Jurkat, Clone E6-1 (cell line): ENCODE measurements at regions not wholly inside any gene's neighbourhood (a gene's known extent, or its start where the extent isn't known, plus 50 kb on each side); places are given as distances from the start of the nearest gene placed in this dataset.

ENCODE experiments used
- DNase-seq: peaks from one replicate; pipeline ENCODE4 v3.0.0-alpha.2; 2011; ENCODE audit warnings: low read depth, low spot score
- H3K4me3 ChIP-seq: 2 replicates; pipeline ENCODE4 v1.5.1; 2011; ENCODE audit warnings: mild to moderate bottlenecking, low read length, control low read depth, moderate library complexity

DNA sequence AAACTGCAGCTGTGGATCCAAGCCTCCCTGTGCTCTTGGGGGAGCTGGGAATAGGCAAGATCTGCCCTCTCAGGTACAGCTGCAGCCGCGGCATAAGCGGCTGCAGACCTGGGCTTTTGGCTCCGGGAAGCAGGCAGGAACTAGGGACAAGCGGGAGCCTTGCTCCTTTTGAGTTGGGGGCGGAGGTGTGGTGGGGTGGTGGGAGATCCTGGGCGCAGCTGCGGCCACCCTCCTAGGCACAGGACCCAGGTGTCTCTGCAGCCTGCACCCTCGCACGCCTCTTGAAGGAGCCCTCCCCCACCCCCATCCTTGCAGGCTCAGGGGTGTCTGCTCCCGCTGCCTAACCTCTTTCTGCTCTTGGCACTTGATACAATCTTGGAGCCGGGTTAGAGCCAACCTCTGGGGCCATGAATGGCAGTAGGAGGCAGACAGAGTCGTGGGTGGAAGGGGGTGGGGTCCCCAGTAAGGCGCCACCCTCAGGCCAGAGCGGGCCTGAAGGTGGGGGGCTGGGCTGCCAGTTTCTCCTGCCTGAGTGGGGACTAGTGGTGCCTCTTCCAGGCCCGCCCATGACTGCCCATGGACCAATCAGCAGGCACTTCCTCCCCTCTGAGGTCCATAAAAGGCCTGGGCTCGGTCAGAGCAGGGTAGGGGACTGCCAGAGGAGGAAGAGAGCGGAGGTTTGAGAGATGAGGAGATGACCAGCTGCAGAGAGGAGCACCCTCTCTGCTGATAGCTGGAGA lies 267.6 kb upstream of the TNC start:
- peak; percentile 7 for DNase-seq

DNA sequence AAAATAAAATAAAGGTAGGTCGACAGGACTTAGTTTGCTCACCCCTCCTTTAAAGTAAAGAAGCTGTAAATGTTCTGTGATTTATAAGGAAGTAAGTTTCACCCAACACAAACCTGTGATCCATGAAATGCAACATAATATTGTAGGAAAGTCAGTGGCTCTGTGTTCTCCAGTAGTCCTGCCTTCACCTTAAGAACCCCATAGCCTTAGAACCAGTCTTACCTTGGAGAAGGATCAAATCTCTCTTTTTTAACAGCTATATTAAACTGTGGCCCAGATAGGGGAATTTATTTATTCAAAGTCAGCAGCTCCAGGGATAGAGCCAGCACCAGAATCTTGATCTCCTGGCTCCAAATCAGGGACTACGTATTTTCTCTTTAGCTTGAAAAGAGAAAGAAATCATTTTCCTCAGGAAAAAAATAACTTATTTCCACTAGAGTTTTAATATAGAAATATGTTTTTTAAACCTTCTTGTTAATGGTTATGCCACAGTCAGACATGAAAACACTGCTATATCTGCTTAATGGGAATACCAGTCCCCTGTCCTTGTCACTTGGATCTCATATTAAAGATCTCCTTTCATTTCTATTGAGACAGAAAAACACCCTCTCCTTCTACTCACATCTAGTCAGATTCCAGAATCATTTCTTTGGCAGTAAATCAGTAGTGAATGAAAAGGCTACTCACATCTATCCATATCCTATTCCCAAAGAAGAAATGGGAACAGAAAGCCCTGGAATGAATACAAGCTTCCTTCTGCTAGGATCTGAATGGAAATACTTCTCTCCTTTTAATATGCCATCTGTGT lies 269.2 kb upstream of the TNC start:
- no peak for DNase-seq
- no peak overlapping the region for H3K4me3 ChIP-seq

More for the DNA sequence above, 267.6 kb upstream of the TNC start:
- no peak overlapping the region for H3K4me3 ChIP-seq

DNA sequence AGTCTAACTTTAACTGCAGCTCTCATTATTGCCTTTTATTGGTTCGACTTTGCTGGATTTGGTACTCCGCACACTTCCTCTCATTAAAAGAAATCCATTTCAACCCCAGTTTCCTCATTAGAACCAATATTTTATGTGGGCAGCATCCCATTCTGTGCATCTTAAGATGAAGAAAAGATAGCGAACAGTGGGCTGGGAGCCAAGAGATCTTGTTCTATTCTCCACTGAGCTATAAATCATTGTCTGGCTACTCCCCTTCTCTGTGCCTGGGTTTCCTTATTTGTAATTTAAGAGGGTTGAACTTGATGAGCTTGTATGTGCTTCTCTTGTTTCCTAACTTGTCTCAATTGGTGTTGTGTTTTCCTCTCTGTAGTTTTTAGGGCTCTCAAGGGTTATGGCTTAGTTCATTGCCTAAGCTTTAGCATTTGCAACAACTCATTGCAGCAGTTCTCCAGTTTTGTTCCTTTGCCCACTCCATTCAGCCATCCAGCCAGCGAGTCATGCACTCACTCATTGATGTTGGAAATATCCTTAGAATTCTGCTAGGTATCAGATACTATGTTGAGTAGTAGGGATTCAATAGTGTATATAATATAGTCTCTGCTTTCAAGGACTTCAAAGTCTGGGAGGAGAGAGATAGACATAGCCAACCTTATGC lies 273.3 kb upstream of the TNC start:
- DNase-seq: no peak
- H3K4me3 ChIP-seq: no peak overlapping the region

DNA sequence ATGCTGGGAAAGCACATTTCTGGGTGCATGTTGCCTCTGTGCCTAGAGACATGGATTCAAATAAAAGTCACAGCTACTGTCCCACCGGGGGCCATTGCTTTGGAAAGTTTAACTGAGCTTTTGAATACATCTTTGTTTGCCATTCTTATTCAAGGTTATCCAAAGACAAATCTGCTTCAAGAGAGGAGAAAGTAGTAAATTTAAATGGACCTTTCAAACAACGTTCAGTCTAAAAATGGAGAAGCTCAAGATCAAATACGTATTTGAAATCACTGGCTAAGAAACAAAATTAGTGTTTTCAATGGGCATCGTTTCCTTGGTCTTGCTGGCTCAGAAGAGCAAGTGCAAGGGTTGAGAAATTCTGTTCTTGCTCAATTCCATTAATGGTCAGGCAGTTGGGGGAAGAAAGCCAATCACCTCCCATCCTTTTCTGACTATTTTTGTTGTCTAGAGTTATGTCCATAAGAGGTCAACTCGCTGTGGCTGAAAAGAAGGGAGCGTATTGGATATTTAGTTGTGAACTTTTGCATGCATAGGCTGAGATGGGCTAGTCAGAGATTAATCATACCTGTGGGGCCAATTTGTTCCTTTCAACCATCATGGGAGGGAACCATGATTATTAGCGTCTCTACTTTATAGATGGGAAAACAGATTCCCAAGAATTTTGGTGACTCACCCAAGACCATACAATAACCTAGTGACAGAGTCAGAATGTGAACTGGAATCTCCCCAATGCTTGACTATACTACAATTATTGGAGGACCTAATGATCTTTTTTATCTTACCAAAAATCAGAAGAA lies 276.2 kb upstream of the TNC start:
- H3K4me3 ChIP-seq: no peak overlapping the region
- DNase-seq: no peak

DNA sequence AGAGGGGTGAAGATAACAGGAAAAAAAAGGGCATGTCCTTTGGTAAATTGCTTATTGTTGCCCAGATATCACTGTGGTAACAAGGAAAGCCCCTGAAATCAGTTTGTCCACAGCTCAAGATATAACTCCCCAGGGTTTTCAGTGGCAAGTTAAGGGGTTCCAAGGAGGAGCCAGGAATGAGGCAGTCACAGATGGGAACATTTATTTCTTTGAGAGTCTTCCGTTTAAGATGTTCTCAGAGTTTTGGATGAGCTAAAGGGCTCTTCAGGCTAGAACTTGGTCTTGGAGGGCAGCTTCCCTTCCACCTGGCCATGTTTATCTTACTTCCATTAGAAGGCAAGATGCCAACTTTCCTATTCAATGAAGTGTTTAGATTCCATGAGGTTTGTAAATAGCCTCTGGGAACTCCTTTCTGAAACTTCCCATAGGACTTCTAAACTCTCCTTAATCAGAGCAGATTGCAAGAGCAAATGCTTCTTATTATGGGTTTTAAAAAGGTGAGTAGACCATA lies 277.6 kb upstream of the TNC start:
- no peak for DNase-seq
- H3K4me3 ChIP-seq: no peak overlapping the region

DNA sequence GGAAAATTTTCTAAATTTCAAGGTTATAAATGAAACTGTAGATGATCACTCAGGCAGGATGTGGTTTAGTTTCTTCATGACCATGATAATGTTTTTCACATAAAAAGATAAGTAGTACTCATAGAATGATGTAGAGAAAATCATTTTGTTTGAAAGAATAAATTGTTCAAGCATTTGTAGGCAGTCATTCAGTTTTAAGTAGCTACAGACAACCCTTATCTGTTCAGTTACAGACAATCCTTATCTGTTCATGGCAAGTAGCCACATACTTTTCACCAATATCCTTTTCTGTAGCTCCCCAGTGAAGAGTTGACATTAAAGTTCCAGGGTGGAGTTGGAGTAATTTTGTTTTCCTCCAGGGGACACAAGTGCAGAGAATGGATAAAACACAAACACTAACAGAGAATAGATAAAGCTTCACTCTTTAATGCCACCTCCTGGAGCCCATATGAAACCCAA lies 278.1 kb upstream of the TNC start:
- peak; percentile 3 for DNase-seq

DNA sequence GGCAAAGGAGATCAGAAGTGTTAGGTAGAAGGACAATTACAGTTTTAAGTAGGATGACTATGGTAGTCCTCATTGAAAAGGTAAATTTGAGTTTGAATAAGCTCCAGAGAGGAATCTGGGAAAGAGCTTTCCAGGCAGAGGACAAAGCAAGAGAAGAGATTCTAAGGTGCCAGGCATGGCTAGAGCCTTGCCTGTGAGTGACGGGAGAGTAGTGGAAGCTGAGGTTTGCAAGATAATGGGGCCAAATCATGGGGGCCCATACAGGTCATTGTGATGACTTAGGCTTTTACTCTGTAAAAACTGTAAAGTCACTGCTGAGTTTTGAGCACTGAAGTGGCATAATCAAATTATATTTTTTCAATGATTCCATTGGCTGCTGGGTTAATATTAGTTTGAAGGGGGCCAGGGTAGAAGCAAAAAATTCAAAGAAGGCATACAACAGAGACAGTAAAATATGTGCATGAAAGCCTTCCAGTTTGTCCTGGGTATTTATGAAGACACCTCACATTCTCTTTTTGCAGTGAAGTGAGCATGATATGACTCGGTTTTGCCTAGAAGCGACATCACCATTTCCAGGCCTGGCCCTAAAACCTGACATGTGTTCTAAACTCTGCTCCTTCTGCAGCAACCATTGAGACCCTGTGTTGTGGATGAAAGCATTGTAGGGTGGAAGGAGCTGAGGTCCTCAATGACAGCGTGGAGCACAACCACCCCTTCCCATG lies 279.8 kb upstream of the TNC start:
- no peak for DNase-seq
- H3K4me3 ChIP-seq: no peak overlapping the region

More for the DNA sequence above, 278.1 kb upstream of the TNC start:
- no peak overlapping the region for H3K4me3 ChIP-seq

DNA sequence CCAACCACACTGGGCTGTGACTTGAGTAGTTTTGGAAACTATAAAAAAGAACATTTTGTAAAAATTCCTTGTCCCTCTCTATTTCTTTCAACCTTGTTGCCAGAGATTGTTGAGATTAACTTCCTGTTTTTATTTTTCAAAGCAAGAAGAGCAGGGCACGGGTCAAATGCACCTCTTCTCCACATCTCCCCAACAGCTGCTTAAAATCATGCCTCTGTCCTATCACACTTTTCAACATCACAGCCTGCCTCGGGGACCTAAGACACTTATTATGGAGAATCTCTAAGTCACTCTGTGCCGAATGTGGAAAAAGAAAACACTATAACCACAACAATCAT lies 280.3 kb upstream of the TNC start:
- no peak overlapping the region for H3K4me3 ChIP-seq
- DNase-seq: no peak

DNA sequence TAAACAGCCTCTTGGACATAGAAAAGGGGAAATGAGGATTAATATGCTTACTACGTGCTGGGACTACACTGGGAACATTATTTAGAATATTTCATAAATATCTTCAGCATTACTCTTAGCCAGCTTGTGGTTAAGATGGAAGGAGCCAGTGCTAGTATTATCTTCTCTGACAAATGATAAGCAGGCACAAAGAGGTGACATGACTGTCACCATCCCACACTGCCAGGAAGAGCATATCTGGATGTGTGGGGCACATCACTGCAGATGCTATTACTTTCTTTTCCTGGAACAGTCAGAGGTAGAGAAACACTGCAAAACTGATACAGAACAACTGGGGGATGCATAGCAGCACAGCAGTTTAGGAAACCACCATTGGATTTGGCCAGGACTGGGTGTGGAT lies 281.0 kb upstream of the TNC start:
- no peak overlapping the region for H3K4me3 ChIP-seq
- DNase-seq: no peak

DNA sequence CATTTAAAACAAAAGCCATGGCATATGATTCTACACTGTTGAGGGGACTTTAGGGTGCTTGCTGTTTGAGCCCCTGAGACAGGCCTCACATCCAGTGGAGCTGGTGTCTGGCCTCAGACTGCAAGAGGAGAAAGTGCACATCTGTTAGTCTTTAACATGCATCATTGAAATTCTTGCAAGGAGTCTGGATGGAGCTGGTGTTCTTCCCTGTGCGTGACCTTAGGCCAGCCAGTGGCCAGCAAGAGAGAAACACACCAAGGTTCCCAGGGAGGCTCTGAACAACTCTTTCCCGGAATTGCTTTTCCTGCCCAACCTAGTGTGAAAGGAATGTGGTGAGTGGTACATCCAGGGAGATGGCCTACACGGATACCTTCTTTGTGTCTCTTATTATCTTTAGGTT lies 282.8 kb upstream of the TNC start:
- no peak overlapping the region for H3K4me3 ChIP-seq
- DNase-seq: no peak

DNA sequence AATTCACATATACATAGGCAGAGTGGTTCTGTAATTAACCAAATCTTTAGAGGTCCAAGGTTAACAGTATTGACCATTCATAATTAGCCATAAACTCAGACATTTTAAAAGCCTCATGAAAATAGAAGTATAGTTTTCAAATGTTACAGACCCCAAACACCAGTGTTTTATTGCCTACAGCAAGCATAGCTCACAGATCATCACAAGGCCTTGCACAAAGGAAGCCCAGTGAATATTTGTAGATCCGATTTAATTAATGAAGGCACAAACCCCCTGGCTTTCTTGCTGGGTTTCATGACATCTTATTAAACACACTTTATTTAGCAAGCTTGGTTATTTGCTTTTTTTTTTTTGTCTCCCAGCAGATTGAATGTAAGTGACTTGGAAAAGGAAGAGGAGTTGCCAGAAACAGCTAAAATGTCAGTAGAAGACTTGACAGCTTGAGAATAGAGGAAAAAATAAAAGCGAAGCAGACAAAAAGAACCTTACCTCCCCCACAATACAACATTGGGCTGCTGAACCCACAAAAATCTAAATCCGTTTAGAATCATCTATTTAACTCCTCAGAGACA lies 283.9 kb upstream of the TNC start:
- no peak overlapping the region for H3K4me3 ChIP-seq
- no peak for DNase-seq

DNA sequence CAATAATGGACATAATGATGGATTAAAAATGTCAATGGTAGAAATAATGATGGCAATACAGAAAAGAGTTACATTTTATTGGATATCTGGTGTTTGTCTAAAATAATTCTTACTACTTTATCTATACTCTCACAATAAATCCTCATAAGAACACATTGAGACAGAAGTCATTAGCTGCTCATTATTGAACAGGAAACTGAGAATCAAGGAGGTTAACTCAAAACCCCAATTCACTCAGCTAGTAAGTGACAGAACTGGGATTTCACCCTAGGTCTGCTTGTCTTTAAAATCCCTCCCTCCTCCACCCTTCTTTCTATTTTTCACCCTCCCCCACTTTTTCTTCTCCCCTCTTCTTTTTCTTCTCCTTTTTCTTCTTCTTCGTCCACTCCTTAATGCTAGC lies 285.8 kb upstream of the TNC start:
- H3K4me3 ChIP-seq: no peak overlapping the region
- DNase-seq: no peak

DNA sequence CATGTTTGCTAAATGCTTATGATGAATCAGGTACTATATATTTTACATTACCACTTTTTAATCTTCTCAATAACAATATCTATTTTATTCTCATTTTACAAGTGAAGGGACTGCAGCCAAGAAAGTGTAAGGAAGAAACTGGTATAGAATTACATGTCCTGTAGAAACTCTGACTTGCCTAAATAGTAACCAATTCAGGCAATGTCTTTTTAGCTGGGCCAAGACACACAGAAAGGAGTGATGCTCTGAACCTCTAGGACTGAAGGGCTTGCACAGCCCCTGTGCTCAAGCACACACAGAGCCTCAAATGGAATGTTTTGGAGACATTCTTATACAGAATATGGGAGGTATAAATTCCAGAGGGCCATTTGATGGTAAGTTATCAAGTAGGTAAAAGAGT lies 286.4 kb upstream of the TNC start:
- DNase-seq: no peak
- H3K4me3 ChIP-seq: no peak overlapping the region

DNA sequence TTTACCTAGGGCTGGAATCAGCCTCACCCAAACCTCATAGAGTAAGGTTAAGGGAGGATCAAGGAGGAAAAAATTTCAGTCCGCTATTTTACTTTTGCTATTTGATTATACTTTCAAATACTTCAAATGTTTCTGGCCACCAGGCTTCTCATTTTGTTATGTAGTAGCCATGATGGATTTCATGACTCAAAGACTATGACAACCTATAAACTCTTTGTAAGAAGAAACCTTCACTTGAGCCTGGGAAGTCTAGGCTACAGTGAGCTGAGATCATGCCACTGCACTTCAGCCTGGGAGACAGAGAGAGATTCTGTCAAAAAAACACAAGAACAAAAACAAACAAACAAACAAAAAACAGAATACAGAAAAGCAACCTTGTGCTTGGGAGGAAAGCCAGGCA lies 293.6 kb upstream of the TNC start:
- no peak overlapping the region for H3K4me3 ChIP-seq
- no peak for DNase-seq

DNA sequence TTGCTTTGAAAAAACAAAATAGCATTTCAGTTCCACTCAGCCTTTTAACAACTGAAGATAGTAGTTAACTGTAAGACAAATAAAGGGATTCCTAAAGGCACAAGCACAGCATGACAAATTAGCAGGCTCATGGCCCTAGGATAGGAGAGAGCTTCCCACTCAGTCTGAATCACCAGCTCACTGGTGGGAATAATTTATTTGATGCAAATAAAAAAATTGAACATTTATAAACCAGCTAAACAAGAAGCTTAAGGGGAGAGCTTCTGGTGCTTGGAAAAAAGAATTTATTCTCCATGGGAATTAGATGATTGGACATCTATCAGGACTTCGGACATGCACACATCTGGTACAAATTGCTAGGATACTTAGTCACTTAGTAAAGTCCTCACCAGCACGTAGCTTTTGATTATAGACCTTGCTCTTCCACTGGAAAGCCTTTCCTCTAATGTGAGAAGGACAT lies 294.1 kb upstream of the TNC start:
- no peak overlapping the region for H3K4me3 ChIP-seq
- DNase-seq: no peak

DNA sequence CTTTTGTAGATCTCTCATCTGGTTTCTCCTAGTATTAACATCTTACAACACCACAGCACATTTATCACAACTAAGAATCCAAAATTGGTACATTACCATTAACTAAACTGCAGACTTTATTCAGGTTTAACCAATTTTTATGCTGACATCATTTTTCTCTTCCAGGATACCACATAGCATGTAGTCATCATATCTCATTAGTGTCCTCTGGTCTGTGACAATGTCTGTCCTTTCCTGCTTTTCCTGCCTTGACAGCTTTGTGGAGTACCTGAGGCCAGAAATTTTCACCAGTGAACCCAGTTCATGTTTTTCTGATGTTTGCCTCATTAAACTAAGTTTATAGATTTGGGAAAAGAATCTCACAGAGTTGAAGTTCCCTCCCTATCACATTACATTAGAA lies 294.7 kb upstream of the TNC start:
- no peak overlapping the region for H3K4me3 ChIP-seq

DNA sequence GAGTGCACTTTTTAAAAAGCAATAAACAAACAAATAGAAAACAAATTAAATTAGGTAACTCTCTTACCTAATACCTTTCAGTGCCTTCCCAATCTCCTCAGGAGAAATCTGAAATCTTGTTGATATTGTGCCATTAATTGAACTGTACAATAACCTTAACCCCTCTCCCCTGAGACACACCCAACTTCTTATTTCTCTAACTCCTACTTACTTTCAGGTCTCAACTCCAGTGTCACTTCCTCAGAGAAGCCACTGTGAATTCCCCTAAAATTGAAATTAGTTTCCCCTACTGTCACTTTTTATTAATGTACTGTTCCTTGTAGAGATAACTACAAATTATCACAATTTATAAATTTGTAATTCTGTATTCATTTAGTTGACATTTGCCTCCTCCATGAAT lies 295.3 kb upstream of the TNC start:
- no peak overlapping the region for H3K4me3 ChIP-seq
- no peak for DNase-seq

More for the DNA sequence above, 294.7 kb upstream of the TNC start:
- no peak for DNase-seq

DNA sequence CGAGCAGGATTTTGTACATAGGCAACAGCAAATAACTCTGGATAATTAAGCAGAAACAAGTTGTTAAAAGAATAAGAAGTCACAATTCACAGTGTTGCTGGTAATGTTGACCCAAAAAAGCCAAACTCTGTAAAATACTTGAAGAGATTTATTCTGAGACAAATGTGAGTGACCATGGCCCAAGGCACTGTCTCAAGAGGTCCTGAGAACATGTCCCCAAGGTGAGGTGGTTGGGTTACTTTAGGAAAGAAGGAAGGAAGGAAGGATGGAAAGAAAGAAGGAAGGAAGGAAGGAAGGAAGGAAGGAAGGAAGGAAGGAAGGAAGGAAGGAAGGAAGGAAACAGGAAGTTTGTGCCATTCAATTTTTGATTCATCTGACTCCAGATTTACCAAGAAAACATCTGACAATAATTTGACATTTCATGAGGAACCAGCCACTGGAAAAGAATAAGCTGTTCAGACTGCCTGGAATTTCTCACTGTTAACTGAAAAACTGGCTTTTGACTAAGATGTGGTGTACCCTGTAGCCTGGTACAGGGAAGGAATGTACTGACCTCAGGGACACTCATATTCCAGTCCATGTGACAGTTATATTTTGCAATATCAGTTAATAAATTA lies 295.9 kb upstream of the TNC start:
- H3K4me3 ChIP-seq: no peak overlapping the region
- DNase-seq: no peak
